A673 (cell line): ENCODE measurements at regions not wholly inside any gene's neighbourhood (a gene's known extent, or its start where the extent isn't known, plus 50 kb on each side); places are given as distances from the start of the nearest gene placed in this dataset.

Experiments
- CTCF ChIP-seq: fragments of 300-800, 200-600 bp; sonication (generic); conservative IDR thresholded peaks from 2 replicates; pipeline ENCODE4 v1.5.1; 2017; ENCODE audit warnings: low read depth, mild to moderate bottlenecking, antibody characterized with exemption, low read length, moderate library complexity, mixed read lengths
- EZH2 ChIP-seq: fragments of 200-600 bp; sonication (generic); IDR thresholded peaks from 2 replicates; pipeline ENCODE4 v1.6.1; 2017; ENCODE audit warnings: borderline replicate concordance, low read depth, mild to moderate bottlenecking, mixed read lengths, antibody characterized with exemption, low read length; ENCODE audit not compliant: poor library complexity, severe bottlenecking

- TF ChIP-seq CTCF (no peak), EZH2 (no peak)
Measured at GRCh38 chr10:112098682-112099081, 84.9 kb downstream of the GPAM start.
